HG03469 (cell line): ENCODE measurements at regions not wholly inside any gene's neighbourhood (a gene's known extent, or its start where the extent isn't known, plus 50 kb on each side); places are given as distances from the start of the nearest gene placed in this dataset.
"Not testable (repeated sequence)": the region's sequence is repeated elsewhere in the genome, so short reads cannot be mapped to it uniquely, and the experiment has no call there.

Experiments
- ATAC-seq: cut with Tn5 transposase; IDR thresholded peaks from one replicate; pipeline ENCODE4 v1.9.1; 2021; ENCODE audit warnings: mild to moderate bottlenecking, moderate library complexity, moderate number of reproducible peaks; ENCODE audit not compliant: unreplicated experiment

GRCh38 chr3:194939949-194940770 is 254.5 kb downstream of the FAM43A start:
- no peak for ATAC-seq

GRCh38 chr3:194941360-194941955 is 255.8 kb downstream of the FAM43A start:
- ATAC-seq, result no peak

GRCh38 chr3:194941956-194942511 is 256.4 kb downstream of the FAM43A start:
- no peak for ATAC-seq

- no peak for ATAC-seq
Measured at GRCh38 chr3:194944526-194944925, 258.8 kb downstream of the FAM43A start.

- no peak for ATAC-seq
Measured at GRCh38 chr3:194945508-194945907, 259.8 kb downstream of the FAM43A start.

GRCh38 chr3:194946091-194946490 is 260.4 kb downstream of the FAM43A start:
- no peak for ATAC-seq

GRCh38 chr3:194949592-194949991 is 263.9 kb downstream of the FAM43A start:
- ATAC-seq, result no peak

GRCh38 chr3:194950906-194951628 is 265.4 kb downstream of the FAM43A start:
- ATAC-seq, result no peak

GRCh38 chr3:194951629-194951920 is 265.9 kb downstream of the FAM43A start:
- ATAC-seq, result not testable (repeated sequence)

GRCh38 chr3:194951931-194952582 is 266.4 kb downstream of the FAM43A start:
- ATAC-seq, result no peak

- no peak for ATAC-seq
Measured at GRCh38 chr3:194952841-194953241, 267.2 kb downstream of the FAM43A start.

GRCh38 chr3:194953291-194953690 is 267.6 kb downstream of the FAM43A start:
- no peak for ATAC-seq

- ATAC-seq, result no peak
Measured at GRCh38 chr3:194955546-194955945, 269.9 kb downstream of the FAM43A start.

- no peak for ATAC-seq
Measured at GRCh38 chr3:194955979-194956696, 270.5 kb downstream of the FAM43A start.

GRCh38 chr3:194956697-194957396 is 271.2 kb downstream of the FAM43A start:
- ATAC-seq, result no peak

- ATAC-seq, result no peak
Measured at GRCh38 chr3:194957743-194958240, 272.1 kb downstream of the FAM43A start.

GRCh38 chr3:194959217-194959616 is 273.5 kb downstream of the FAM43A start:
- ATAC-seq, result no peak

- not testable (repeated sequence) for ATAC-seq
Measured at GRCh38 chr3:194959666-194960065, 274.0 kb downstream of the FAM43A start.

GRCh38 chr3:194960446-194961032 is 274.9 kb downstream of the FAM43A start:
- ATAC-seq, result no peak
